H1 (cell line): ENCODE measurements at regions not wholly inside any gene's neighbourhood (a gene's known extent, or its start where the extent isn't known, plus 50 kb on each side); places are given as distances from the start of the nearest gene placed in this dataset.

Experiments
- CEBPB ChIP-seq: IDR thresholded peaks from 2 replicates; pipeline ENCODE4 v1.6.1; 2012; ENCODE audit warnings: low read depth, low read length
- GABPA ChIP-seq: IDR thresholded peaks from 2 replicates; pipeline ENCODE4 v1.6.1; 2011; ENCODE audit warnings: mild to moderate bottlenecking, low read length, moderate library complexity, borderline replicate concordance; ENCODE audit not compliant: insufficient read depth
- JUND ChIP-seq: IDR thresholded peaks from 2 replicates; pipeline ENCODE4 v1.6.1; 2011; ENCODE audit warnings: mild to moderate bottlenecking, improper control_type of control experiment, low read length
- KDM5A ChIP-seq: fragments of 200-600 bp; IDR thresholded peaks from 2 replicates; pipeline ENCODE4 v1.7.1; 2012; ENCODE audit warnings: mild to moderate bottlenecking, low read length, inconsistent platforms, mixed read lengths
- POLR2A ChIP-seq, 2 experiments: IDR thresholded peaks; 1 replicate in 1 of 2; 2 replicates in 1 of 2; pipeline ENCODE4 v1.6.1; 2011; ENCODE audit warnings: low read depth in 2 of 2, low read length in 2 of 2, mild to moderate bottlenecking in 2 of 2; ENCODE audit errors: control extremely low read depth in 1 of 2
- TF ChIP-seq, protein P1 (sequence below), 3 experiments: IDR thresholded peaks; 1 replicate in 2 of 3; 2 replicates in 1 of 3; pipeline versions ENCODE4 v1.5.1 to v1.6.1; 2011; ENCODE audit warnings: low read length in 3 of 3, mild to moderate bottlenecking in 3 of 3, inconsistent platforms in 2 of 3, low read depth in 1 of 3, moderate library complexity in 1 of 3; ENCODE audit not compliant: insufficient read depth in 1 of 3; ENCODE audit errors: control extremely low read depth in 1 of 3
- TF ChIP-seq, protein P2 (sequence below): IDR thresholded peaks from 2 replicates; pipeline ENCODE4 v1.6.1; 2012; ENCODE audit warnings: inconsistent platforms
- TF ChIP-seq, protein P3 (sequence below): IDR thresholded peaks from 2 replicates; pipeline ENCODE4 v1.6.1; 2011; ENCODE audit warnings: low read depth, mild to moderate bottlenecking, low read length; ENCODE audit not compliant: insufficient read depth

DNA sequence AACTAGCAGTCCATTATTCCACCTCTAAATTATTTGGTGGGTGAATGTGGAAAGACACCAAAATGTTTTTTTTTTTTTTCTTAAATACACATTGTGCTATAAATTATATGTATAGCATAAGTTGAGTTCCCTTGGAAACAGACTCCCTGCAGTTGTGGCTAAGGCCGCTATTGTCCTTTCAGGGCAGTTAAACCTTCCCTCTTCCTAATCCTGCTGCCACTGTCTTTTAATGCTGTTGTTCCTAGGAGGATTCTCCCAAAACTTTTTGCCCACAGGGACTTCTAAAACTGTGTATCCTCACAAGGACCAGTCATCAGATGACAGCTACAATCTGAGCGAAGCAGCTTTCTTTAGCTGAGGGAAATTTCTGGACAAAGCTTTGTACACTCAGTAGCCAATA is 478.9 kb upstream of the CHORDC1 start:
- no peak for TF ChIP-seq GABPA
- no peak for TF ChIP-seq POLR2A (IDR thresholded peaks at IDR 0.05; ENCODE audit: control extremely low read depth in 1 of 2, low read depth in 2 of 2, low read length in 2 of 2)
- TF ChIP-seq, protein P1, sequence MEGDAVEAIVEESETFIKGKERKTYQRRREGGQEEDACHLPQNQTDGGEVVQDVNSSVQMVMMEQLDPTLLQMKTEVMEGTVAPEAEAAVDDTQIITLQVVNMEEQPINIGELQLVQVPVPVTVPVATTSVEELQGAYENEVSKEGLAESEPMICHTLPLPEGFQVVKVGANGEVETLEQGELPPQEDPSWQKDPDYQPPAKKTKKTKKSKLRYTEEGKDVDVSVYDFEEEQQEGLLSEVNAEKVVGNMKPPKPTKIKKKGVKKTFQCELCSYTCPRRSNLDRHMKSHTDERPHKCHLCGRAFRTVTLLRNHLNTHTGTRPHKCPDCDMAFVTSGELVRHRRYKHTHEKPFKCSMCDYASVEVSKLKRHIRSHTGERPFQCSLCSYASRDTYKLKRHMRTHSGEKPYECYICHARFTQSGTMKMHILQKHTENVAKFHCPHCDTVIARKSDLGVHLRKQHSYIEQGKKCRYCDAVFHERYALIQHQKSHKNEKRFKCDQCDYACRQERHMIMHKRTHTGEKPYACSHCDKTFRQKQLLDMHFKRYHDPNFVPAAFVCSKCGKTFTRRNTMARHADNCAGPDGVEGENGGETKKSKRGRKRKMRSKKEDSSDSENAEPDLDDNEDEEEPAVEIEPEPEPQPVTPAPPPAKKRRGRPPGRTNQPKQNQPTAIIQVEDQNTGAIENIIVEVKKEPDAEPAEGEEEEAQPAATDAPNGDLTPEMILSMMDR (IDR thresholded peaks at IDR 0.05; ENCODE audit: control extremely low read depth in 1 of 3, insufficient read depth in 1 of 3, low read depth in 1 of 3, low read length in 3 of 3): no peak
- no peak for TF ChIP-seq KDM5A
- no peak for TF ChIP-seq CEBPB
- TF ChIP-seq, protein P2, sequence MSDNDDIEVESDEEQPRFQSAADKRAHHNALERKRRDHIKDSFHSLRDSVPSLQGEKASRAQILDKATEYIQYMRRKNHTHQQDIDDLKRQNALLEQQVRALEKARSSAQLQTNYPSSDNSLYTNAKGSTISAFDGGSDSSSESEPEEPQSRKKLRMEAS: no peak
- TF ChIP-seq JUND: no peak
- TF ChIP-seq, protein P3, sequence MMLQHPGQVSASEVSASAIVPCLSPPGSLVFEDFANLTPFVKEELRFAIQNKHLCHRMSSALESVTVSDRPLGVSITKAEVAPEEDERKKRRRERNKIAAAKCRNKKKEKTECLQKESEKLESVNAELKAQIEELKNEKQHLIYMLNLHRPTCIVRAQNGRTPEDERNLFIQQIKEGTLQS: no peak
